Superior temporal gyrus (tissue), 1 donor: ENCODE measurements at regions not wholly inside any gene's neighbourhood (a gene's known extent, or its start where the extent isn't known, plus 50 kb on each side); places are given as distances from the start of the nearest gene placed in this dataset.
"Not testable (repeated sequence)": the region's sequence is repeated elsewhere in the genome, so short reads cannot be mapped to it uniquely, and the experiment has no call there.

Experiments
- DNase-seq: peaks from one replicate; pipeline ENCODE4 v3.0.0-alpha.2; 2016; ENCODE audit errors: extremely low spot score

GRCh38 chr2:187057466-187057865, 208.5 kb upstream of the ZSWIM2 start:
- no peak for DNase-seq

GRCh38 chr2:187056416-187057334, 207.7 kb upstream of the ZSWIM2 start:
- DNase-seq: no peak

GRCh38 chr2:187055463-187055862, 206.5 kb upstream of the ZSWIM2 start:
- no peak for DNase-seq

GRCh38 chr2:187054501-187055319, 205.7 kb upstream of the ZSWIM2 start:
- DNase-seq: no peak

- DNase-seq: no peak
These were observed 202.4 kb upstream of the ZSWIM2 start for GRCh38 chr2:187051350-187051749.

GRCh38 chr2:187050409-187050998, 201.5 kb upstream of the ZSWIM2 start:
- DNase-seq: no peak

GRCh38 chr2:187037310-187037709, 188.3 kb upstream of the ZSWIM2 start:
- DNase-seq: no peak

- DNase-seq: no peak
These were observed 185.5 kb upstream of the ZSWIM2 start for GRCh38 chr2:187034434-187034833.

GRCh38 chr2:187024739-187025138, 175.8 kb upstream of the ZSWIM2 start:
- no peak for DNase-seq

GRCh38 chr2:187023996-187024395, 175.0 kb upstream of the ZSWIM2 start:
- not testable (repeated sequence) for DNase-seq

- no peak for DNase-seq
These were observed 168.5 kb upstream of the ZSWIM2 start for GRCh38 chr2:187017438-187017837.

- no peak for DNase-seq
These were observed 164.1 kb upstream of the ZSWIM2 start for GRCh38 chr2:187013058-187013457.

- no peak for DNase-seq
These were observed 162.3 kb upstream of the ZSWIM2 start for GRCh38 chr2:187011206-187011832.

- no peak for DNase-seq
These were observed 160.7 kb upstream of the ZSWIM2 start for GRCh38 chr2:187009483-187010239.

- no peak for DNase-seq
These were observed 159.1 kb upstream of the ZSWIM2 start for GRCh38 chr2:187008111-187008510.

- DNase-seq: no peak
These were observed 154.6 kb upstream of the ZSWIM2 start for GRCh38 chr2:187003611-187004010.

GRCh38 chr2:187003038-187003554, 154.1 kb upstream of the ZSWIM2 start:
- no peak for DNase-seq

- no peak for DNase-seq
These were observed 153.3 kb upstream of the ZSWIM2 start for GRCh38 chr2:187002242-187002641.

- no peak for DNase-seq
These were observed 152.3 kb upstream of the ZSWIM2 start for GRCh38 chr2:187001248-187001647.

- no peak for DNase-seq
These were observed 146.1 kb upstream of the ZSWIM2 start for GRCh38 chr2:186995092-186995491.

GRCh38 chr2:186992597-186992996, 143.6 kb upstream of the ZSWIM2 start:
- no peak for DNase-seq
